ENCODE measurements at regions not wholly inside any gene's neighbourhood (a gene's known extent, or its start where the extent isn't known, plus 50 kb on each side); places are given as distances from the start of the nearest gene placed in this dataset.
"Not testable (repeated sequence)": the region's sequence is repeated elsewhere in the genome, so short reads cannot be mapped to it uniquely, and the experiment has no call there.

DNA sequence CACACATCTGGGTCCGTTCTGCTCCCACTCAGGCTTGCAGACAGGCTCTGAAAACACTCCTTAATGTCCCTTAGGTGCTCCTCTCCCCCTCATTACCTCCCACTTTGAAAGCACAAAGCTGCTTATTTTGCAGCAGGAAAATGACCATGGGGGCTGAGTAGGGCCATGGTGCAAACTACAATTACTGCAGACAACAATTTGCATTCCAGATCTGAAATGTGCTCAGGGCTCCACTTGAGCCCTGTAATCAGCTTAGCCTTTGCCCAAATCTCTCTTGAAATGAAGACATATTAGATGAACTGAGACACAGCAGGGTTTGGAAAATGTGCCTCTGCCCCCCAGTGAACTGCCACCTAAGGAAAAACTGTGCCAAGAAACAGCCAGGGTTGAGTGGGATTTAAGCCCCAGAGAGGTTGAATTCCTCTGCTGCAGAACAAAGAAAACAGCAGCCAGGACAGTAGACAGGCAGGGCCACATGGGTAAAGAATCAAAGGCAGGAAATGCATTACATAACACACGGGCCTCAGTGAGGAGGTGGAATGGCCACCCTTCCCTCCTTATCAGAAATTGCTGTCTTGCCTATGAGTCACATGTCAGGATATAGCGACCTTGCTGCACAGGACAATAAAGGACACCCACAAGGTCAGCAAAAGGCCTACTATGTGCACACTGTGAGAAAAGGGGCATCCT is 126.8 kb upstream of the ARHGEF3 start:
- TF ChIP-seq, protein P1, sequence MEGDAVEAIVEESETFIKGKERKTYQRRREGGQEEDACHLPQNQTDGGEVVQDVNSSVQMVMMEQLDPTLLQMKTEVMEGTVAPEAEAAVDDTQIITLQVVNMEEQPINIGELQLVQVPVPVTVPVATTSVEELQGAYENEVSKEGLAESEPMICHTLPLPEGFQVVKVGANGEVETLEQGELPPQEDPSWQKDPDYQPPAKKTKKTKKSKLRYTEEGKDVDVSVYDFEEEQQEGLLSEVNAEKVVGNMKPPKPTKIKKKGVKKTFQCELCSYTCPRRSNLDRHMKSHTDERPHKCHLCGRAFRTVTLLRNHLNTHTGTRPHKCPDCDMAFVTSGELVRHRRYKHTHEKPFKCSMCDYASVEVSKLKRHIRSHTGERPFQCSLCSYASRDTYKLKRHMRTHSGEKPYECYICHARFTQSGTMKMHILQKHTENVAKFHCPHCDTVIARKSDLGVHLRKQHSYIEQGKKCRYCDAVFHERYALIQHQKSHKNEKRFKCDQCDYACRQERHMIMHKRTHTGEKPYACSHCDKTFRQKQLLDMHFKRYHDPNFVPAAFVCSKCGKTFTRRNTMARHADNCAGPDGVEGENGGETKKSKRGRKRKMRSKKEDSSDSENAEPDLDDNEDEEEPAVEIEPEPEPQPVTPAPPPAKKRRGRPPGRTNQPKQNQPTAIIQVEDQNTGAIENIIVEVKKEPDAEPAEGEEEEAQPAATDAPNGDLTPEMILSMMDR (IDR thresholded peaks at IDR 0.05; ENCODE audit: extremely low read depth, missing control alignments) = no peak
- DNase-seq (ENCODE audit: low spot score) = no peak

DNA sequence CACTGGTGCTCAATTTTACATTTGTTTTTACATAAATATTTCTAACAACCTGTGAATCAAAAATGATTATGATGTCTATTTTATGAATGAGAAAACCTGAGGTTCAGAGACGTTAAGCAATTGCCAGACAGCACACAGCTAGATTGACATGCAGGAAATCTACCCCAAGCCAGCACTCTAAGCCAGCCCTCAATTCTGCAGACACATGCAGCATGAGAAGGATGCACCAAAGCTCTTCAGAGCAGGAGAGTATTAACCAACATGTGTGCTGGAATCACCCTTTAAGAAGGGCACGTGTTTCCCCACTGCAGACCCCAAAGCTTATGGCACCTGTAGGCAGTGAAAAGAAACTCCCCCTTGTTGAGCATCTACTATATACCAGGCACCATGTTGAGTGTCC is 126.1 kb upstream of the ARHGEF3 start:
- TF ChIP-seq, protein P1 (IDR thresholded peaks at IDR 0.05; ENCODE audit: extremely low read depth, missing control alignments) = no peak
- no peak for DNase-seq (ENCODE audit: low spot score)

DNA sequence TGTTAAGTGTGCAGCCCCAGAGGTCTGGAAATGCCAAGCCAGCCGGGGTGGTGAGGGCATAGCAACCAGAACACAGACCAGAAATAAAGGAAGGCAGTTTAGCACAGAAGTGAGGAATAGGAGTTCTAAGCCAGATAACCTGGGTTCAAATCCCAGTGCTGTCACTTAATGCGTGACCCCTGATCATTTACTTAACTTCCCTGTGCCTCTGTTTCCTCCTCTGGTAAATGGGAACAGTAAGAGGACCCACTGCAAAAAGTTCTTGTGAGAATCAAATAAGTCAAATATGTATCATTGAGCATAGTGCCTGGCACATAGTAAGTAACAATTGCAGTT is 125.2 kb upstream of the ARHGEF3 start:
- TF ChIP-seq, protein P1 (IDR thresholded peaks at IDR 0.05; ENCODE audit: extremely low read depth, missing control alignments) = no peak
- no peak for DNase-seq (ENCODE audit: low spot score)

DNA sequence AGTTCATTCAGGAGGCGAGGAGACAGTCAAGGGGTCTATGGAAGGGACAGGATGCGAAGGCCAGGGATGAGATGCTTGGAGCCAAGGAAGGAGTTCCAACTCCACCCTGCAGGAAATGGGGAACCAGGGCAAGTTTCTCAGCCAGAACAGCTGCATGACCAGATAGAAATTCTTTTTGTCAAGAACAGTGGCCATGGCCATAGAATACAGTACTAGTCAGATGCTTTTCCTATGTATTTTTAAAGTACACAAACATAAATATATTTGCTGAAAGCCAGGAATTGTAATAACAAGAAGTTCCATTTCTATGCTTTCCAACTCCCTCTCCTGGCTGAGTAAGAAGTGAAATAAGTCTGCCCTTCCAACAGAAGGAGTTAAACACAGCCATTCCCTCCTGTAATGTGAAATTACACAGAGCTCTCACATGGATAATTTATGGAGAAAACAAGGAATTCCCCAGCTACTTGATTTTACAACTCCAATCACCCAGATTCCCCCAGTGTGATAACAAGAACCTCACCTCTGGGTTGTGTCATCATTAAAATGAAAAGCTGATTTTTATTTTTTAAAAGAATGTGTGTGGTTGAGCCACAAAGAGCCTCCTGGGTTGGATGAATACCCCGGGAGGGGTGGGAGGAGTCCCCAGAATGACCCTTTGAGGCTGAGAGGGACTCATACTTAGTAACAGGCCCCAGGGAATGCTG is 124.6 kb upstream of the ARHGEF3 start:
- DNase-seq (ENCODE audit: low spot score) = no peak
- TF ChIP-seq, protein P1 (IDR thresholded peaks at IDR 0.05; ENCODE audit: extremely low read depth, missing control alignments) = no peak

DNA sequence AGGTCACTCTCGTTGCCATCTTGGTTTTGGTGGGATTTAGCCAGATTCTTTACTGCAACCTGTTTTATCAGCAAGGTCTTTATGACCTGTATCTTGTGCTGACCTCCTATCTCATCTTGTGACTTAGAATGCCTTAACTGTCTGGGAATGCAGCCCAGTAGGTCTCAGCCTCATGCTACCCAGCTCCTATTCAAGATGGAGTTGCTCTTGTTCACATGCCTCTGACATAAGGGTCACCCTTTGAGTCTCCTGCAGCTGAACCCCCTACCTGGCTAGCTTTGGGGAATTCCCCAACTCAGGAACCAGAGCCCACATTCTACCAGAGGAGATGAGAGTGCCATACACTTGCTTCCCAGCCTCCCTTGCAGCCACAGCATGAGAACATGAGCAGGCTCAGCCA is 123.0 kb upstream of the ARHGEF3 start:
- DNase-seq (ENCODE audit: low spot score) = not testable (repeated sequence)

DNA sequence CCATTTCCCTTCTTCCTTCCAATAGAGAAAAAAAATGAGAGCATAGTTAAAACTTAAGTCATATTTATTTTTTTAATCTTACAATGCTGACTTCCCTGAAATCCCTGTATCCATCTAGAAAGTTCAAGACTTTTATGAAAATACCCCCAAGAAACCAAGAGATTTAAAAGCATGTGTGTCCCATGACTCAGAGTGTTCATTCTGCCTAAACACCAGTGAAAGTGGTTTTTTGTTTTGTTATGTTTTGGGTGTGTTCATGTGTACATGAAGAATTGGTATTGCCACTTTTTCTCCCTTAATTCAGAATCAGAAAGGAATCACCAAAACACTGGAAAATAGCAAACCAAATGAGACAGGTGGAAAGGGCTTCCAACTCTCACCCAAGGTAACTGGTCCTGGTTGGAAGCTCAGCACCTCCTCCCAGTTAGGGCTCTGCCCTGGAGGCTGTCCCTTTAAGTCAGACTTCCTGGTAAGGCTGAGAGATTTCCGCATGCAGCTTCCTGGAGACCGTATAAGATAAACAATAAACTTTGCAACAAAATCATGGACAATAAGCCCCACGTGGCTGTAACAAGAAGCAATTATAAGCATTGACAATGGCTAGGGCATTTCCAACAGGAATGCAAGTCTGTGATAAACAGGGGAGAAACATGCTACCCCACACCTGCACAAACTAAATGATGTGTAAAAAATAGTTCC is 121.9 kb upstream of the ARHGEF3 start:
- TF ChIP-seq, protein P1 (IDR thresholded peaks at IDR 0.05; ENCODE audit: extremely low read depth, missing control alignments) = no peak

DNA sequence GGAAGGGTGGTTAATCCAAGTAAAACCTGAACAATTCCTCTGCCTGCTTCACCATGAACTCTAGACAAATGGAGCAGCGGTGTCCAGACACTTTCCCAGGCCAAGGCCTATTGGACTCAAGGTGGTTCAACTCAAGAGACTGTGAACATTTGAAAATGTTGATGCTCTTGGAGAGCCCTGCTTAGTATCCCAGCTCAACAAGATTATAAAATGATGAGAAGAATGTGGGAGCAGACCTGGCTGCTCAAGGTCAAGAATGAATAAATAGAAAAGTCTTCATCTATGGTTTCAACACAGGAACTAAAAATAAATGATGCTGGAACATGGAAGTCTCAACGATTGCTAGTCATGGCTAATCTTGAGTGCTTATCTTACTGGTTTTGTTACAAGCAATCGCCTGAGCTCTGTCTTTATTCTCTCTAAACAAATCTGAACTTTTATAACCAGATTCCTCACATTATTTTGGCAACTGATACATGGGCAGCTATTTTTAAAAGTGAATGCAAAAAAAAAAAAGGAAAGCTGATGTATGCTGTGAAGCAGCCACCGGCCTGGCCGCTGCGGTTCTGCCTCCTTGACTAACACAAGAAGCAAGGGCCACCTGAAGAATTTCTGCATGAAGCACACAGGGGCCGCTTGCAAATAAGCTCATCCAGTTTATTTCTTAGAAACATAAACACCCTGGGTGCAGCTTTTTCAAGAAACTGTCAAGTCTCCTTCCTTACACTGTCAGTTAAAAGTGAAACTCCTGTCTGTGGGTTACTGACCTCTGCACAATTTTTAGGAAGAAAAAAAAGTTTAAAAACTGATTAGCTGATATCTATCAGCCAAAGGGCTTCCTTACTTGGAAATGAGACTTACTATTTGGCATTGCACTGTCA is 120.1 kb upstream of the ARHGEF3 start:
- DNase-seq (ENCODE audit: low spot score) = no peak
- TF ChIP-seq, protein P1 (IDR thresholded peaks at IDR 0.05; ENCODE audit: extremely low read depth, missing control alignments) = no peak

More for the DNA sequence above, 121.9 kb upstream of the ARHGEF3 start:
- DNase-seq (ENCODE audit: low spot score) = no peak
